Left ventricle myocardium inferior (tissue), 1 donor: ENCODE measurements at regions not wholly inside any gene's neighbourhood (a gene's known extent, or its start where the extent isn't known, plus 50 kb on each side); places are given as distances from the start of the nearest gene placed in this dataset.

Experiments
- DNase-seq: peaks from one replicate; pipeline ENCODE4 v3.0.0-alpha.2; 2020
- H3K27ac ChIP-seq: fragments of 200-600 bp; replicated peaks from 2 replicates; pipeline ENCODE4 v1.8.0; 2021
- H3K27me3 ChIP-seq: fragments of 200-600 bp; 2 replicates; pipeline ENCODE4 v1.8.0; 2021; ENCODE audit warnings: low read depth
- H3K36me3 ChIP-seq: fragments of 200-600 bp; 2 replicates; pipeline ENCODE4 v1.8.0; 2021
- H3K4me1 ChIP-seq: fragments of 200-600 bp; 2 replicates; pipeline ENCODE4 v1.8.0; 2021
- H3K4me3 ChIP-seq: fragments of 200-600 bp; 2 replicates; pipeline ENCODE4 v1.8.0; 2021; ENCODE audit warnings: mild to moderate bottlenecking, moderate library complexity
- H3K9me3 ChIP-seq: fragments of 200-600 bp; replicated peaks from 2 replicates; pipeline ENCODE4 v1.8.0; 2021
- CTCF ChIP-seq: fragments of 200-600 bp; IDR thresholded peaks from 2 replicates; pipeline ENCODE4 v1.8.0; 2021; ENCODE audit warnings: antibody characterized with exemption, mild to moderate bottlenecking, borderline replicate concordance
- intact Hi-C: fragments of 100-400 bp; cut with micrococcal nuclease; formaldehyde crosslinking; loops from one replicate; pipeline ENCODE4 v1.11.0; 2022
- donor health status: DM: no; HTN: yes; CAD: no; lungs with severe emphysema.

- intact Hi-C loops, result no loop called here
- no peak overlapping the region for H3K4me3 ChIP-seq
Measured at GRCh38 chr4:181618896-181619295, 624.3 kb upstream of the TENM3 start.

GRCh38 chr4:181619651-181620050 lies 623.6 kb upstream of the TENM3 start:
- intact Hi-C loops, result no loop called here
- Histone ChIP-seq H3K36me3 (no peaks in the 10 kb centered on the region), H3K27me3 (no peaks in the 10 kb centered on the region), H3K4me3 (no peak overlapping the region), H3K27ac (no peak overlapping the region), H3K9me3 (no peaks in the 10 kb centered on the region), H3K4me1 (peaks cover 6% of the 10 kb centered on the region)
- DNase-seq, result no peak
- TF ChIP-seq CTCF, result no peak

More at GRCh38 chr4:181618896-181619295, 624.3 kb upstream of the TENM3 start:
- no peaks in the 10 kb centered on the region for H3K36me3 ChIP-seq
- DNase-seq, result no peak
- no peak for TF ChIP-seq CTCF
- H3K27me3 ChIP-seq, result no peaks in the 10 kb centered on the region
- no peaks in the 10 kb centered on the region for H3K9me3 ChIP-seq
- H3K4me1 ChIP-seq, result peaks cover 6% of the 10 kb centered on the region
- no peak overlapping the region for H3K27ac ChIP-seq

GRCh38 chr4:181637186-181638105 lies 605.8 kb upstream of the TENM3 start:
- no peak for TF ChIP-seq CTCF
- no peak overlapping the region for H3K4me3 ChIP-seq
- DNase-seq, result no peak
- H3K4me1 ChIP-seq, result no peaks in the 10 kb centered on the region
- no peak overlapping the region for H3K27ac ChIP-seq
- H3K36me3 ChIP-seq, result no peaks in the 10 kb centered on the region
- H3K27me3 ChIP-seq, result no peaks in the 10 kb centered on the region
- intact Hi-C loops, result no loop called here
- no peaks in the 10 kb centered on the region for H3K9me3 ChIP-seq

GRCh38 chr4:181643466-181643865 lies 599.7 kb upstream of the TENM3 start:
- no peak for TF ChIP-seq CTCF
- Histone ChIP-seq H3K27ac (no peak overlapping the region), H3K36me3 (no peaks in the 10 kb centered on the region), H3K4me3 (no peak overlapping the region), H3K4me1 (no peaks in the 10 kb centered on the region), H3K9me3 (peaks cover 6% of the 10 kb centered on the region), H3K27me3 (peaks cover 15% of the 10 kb centered on the region)
- DNase-seq, result no peak
- intact Hi-C loops, result no loop called here

- Histone ChIP-seq H3K4me3 (no peak overlapping the region), H3K4me1 (no peaks in the 10 kb centered on the region), H3K9me3 (peaks cover 6% of the 10 kb centered on the region), H3K27ac (no peak overlapping the region), H3K36me3 (no peaks in the 10 kb centered on the region), H3K27me3 (peaks cover 15% of the 10 kb centered on the region)
- no peak for TF ChIP-seq CTCF
- no peak for DNase-seq
- intact Hi-C loops, result no loop called here
Measured at GRCh38 chr4:181645489-181645888, 597.7 kb upstream of the TENM3 start.
